Cardiac fibroblast (primary cell): ENCODE measurements at regions not wholly inside any gene's neighbourhood (a gene's known extent, or its start where the extent isn't known, plus 50 kb on each side); places are given as distances from the start of the nearest gene placed in this dataset.

ENCODE experiments used
- DNase-seq, 2 donors: peaks; one replicate each; pipeline versions ENCODE4 v3.0.0 to v3.0.0-alpha.2; 2010; ENCODE audit warnings: low read depth in 2 of 2
- H3K4me3 ChIP-seq, 2 donors: replicated peaks in 1 of 2; 1 replicate in 1 of 2; 2 replicates in 1 of 2; pipeline ENCODE4 v1.5.1; 2011; ENCODE audit warnings: low read depth in 2 of 2, low read length in 2 of 2, mild to moderate bottlenecking in 2 of 2, moderate library complexity in 1 of 2
- TF ChIP-seq, protein P1 (sequence below): IDR thresholded peaks from one replicate; pipeline ENCODE4 v1.5.1; 2011; ENCODE audit warnings: low read depth, mild to moderate bottlenecking, low read length, inconsistent platforms

DNA sequence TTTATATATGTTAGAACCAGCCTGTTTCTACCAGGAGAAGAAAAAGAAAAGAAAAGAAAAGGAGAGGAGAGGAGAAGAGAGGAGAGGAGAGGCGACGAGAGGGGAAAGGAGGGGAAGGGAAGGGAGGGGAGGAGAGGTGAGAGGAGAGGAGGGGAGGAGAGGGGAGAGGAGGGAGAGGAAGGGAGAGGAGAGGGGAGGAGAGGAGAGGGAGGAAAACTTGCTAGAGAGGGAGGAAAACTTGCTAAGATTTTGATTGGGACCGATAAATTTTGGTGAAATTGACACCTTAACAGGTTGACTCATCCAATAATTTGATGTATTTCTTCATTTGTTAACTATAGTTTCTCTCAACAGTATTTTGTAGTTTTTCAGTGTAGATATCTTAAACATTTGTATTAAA lies 164.0 kb upstream of the SYT1 start:
- TF ChIP-seq, protein P1, sequence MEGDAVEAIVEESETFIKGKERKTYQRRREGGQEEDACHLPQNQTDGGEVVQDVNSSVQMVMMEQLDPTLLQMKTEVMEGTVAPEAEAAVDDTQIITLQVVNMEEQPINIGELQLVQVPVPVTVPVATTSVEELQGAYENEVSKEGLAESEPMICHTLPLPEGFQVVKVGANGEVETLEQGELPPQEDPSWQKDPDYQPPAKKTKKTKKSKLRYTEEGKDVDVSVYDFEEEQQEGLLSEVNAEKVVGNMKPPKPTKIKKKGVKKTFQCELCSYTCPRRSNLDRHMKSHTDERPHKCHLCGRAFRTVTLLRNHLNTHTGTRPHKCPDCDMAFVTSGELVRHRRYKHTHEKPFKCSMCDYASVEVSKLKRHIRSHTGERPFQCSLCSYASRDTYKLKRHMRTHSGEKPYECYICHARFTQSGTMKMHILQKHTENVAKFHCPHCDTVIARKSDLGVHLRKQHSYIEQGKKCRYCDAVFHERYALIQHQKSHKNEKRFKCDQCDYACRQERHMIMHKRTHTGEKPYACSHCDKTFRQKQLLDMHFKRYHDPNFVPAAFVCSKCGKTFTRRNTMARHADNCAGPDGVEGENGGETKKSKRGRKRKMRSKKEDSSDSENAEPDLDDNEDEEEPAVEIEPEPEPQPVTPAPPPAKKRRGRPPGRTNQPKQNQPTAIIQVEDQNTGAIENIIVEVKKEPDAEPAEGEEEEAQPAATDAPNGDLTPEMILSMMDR, result no peak
- no peak for DNase-seq
- H3K4me3 ChIP-seq, result no peak overlapping the region

DNA sequence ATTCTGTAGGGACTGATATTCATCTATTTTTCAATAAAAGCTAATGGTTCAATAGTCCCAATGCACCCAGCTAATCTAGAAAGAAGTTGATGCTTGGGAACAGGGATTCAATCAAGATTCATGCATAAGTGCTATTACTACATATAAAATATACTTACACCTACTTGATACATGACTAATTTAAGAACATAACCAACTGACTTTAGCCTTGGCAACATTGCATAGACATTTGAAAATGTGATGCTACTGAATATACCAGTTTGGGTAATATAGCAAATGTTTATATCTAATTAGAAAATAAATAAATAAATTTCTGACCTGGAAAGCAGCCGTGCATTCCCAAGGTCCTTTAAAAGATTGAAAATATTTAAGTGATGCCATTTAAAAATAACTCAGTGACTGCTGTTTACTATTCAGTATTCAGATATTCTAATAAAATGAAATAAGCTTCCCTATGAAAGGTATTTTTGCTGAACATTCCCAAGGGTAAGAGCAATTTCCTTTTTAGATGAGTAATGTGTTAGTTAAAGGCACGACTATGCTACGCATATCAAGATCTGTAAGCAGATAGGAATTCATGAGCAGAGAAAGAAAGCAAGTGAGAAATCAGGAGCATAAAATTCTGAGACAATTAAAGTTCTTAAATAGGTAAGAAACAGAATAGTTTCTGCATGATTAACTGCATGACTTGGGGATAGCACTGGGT lies 160.6 kb upstream of the SYT1 start:
- DNase-seq, result peak; percentile 51 to 92
- H3K4me3 ChIP-seq, result no peak overlapping the region
- TF ChIP-seq, protein P1, result no peak

DNA sequence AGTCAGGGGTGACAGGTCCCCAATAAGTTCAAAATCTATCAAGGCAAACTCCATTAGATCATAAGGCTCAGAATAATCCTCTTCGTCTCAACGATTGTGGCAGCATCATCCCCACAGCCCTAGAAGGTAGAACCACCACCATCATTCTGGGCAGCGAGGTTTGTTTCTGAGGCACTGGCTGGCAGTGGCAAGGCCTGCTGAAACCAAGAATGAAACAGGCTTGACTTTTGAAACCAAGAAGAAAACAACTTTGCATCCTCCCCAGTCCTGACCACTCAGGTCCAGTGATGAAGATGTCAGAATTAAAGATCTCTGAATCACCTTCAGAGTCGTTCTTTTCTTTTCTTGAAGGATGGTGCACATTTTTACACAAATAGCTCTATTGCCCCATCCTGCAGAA lies 152.6 kb upstream of the SYT1 start:
- no peak for DNase-seq
- TF ChIP-seq, protein P1, result no peak
- no peak overlapping the region for H3K4me3 ChIP-seq

DNA sequence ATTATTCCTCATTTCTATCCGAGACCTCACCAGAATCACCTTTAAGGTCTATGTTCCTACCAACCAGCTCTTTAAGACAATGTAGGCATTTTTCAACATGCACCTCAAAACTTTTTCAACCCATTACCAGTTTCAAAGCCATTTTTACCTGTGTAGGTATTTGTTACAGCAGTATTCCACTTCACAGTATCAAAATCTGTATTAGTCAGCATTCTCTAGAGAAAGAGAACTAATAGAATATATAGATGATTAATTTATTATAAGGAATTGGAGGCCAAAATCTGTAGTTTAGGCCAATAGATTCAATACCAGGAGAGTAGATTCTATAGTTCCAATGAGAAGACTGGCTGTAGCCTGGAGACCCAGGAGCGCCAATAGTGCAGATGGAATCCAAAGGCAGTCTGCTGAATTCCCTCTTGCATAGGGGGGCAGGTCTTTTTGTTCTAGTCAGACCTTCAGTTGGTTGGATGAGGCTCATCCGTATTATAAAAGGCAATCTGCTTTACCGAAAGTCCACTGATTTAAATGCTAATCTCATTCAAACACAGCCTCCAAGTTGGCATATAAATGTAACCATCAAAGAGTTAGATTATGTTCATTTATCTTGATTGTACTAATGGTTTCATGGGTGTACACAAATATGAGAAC lies 151.6 kb upstream of the SYT1 start:
- no peak for DNase-seq
- TF ChIP-seq, protein P1, result no peak
- H3K4me3 ChIP-seq, result no peak overlapping the region

DNA sequence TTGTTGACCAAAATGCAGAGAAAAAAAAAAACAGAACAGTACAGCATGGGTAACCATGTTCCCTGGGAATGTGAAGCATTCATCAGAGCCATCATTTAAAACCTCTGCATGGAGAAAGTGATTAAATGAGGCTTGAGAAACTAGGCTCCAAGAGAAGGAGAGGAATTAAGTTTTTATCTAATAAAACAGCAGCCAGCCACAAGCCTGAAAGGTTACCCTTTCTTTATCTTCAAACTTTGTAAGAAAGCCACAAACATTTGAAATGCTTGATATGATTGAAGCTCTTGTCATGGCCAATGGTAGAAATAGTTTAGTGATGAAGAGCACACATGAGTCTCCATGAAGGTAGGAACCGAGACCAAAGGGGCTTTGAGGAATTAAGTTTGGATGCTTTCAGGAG lies 144.9 kb upstream of the SYT1 start:
- TF ChIP-seq, protein P1, result no peak
- DNase-seq, result no peak
- no peak overlapping the region for H3K4me3 ChIP-seq

DNA sequence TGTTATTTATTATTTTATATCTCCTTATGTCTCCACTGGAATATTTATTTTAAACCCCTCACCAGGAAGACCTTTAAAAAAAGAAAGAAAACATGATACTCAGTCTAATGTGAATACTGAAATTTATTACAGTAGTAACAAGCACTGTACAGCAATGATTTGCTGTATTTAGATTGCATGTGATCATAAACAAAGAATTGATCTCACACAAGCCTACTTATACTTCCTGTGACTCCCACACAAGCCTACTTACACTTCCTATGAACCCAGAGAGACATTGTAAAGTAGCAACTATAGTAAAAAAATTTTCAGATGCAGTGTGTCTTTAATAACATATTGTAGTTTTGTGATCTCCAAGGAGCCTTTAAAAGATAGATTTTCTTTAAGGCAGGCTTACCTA lies 142.7 kb upstream of the SYT1 start:
- TF ChIP-seq, protein P1, result no peak
- no peak overlapping the region for H3K4me3 ChIP-seq
- no peak for DNase-seq

DNA sequence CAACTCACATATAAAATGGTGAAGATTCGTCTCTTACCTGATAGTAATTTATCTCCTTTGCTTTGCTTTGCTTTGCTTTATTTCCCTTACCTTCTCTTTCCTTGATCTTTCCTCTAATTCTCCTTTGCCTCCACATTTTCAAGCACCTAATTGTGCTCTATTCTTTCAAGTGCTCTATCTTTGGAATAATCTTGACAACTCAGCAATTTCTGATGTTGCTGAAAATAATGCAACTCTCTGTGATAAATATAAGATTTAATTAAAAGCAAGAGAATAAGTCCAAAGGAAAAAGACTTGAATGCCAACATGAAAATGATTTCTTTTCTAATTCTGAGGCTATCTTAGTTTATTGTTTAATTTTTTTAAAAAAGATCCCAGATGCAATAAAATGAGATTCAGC lies 139.5 kb upstream of the SYT1 start:
- no peak overlapping the region for H3K4me3 ChIP-seq
- no peak for DNase-seq
- TF ChIP-seq, protein P1, result no peak
